HepG2 (cell line): ENCODE measurements at regions not wholly inside any gene's neighbourhood (a gene's known extent, or its start where the extent isn't known, plus 50 kb on each side); places are given as distances from the start of the nearest gene placed in this dataset.

Experiments used
- ATAC-seq: fragments of 200-7000 bp; cut with Tn5 transposase; 3 replicates; pipeline ENCODE4 v1.9.1; 2020; ENCODE audit warnings: mild to moderate bottlenecking, moderate library complexity
- BruUV-seq: library from RNA; stranded (reverse); fragments of 400-500 nt; replicated peaks from 2 replicates; lab custom pipeline; 2021; lab: Mats Ljungman, UMichigan
- CTCF ChIA-PET: fragments of 300-600 bp; formaldehyde crosslinking; extraction: SDS; loops from one replicate; lab custom pipeline; 2021; ENCODE audit warnings: low total read pairs, inconsistent platforms, low intra/inter-chr PET ratio; lab: Yijun Ruan, JAX
- POLR2A ChIA-PET: fragments of 350-600 bp; sonication (Branson Sonifier 250); formaldehyde crosslinking; loops from one replicate; lab custom pipeline; 2020; ENCODE audit warnings: antibody characterized with exemption, inconsistent platforms; lab: Yijun Ruan, JAX
- DNase-seq: peaks from one replicate; pipeline ENCODE4 v3.0.0-alpha.2; 2015; ENCODE audit warnings: low spot score
- FAIRE-seq: peaks from 3 replicates; lab custom pipeline; 2011; peaks lifted over from hg19 to GRCh38; lab: Jason Lieb, UNC
- H2AFZ ChIP-seq: one replicate; pipeline ENCODE4 v1.6.1; 2011; ENCODE audit warnings: low read length, inconsistent platforms
- H3K27ac ChIP-seq: fragments of 300-600 bp; 3 replicates; pipeline ENCODE4 v1.8.0; 2011; ENCODE audit warnings: mixed run types, mild to moderate bottlenecking, mixed read lengths, low read length, inconsistent platforms; ENCODE audit not compliant: insufficient read depth; ENCODE audit errors: extremely low read length
- H3K27me3 ChIP-seq, 2 experiments: fragments of 200-600 bp in 1 of 2; 2 replicates in 1 of 2; 3 replicates in 1 of 2; pipeline versions ENCODE4 v1.6.0 to v1.8.0; 2011; ENCODE audit warnings: low read length in 2 of 2, mild to moderate bottlenecking in 2 of 2, moderate library complexity in 2 of 2, inconsistent platforms in 1 of 2; ENCODE audit not compliant: insufficient read depth in 2 of 2, control insufficient read depth in 1 of 2
- H3K36me3 ChIP-seq, 2 experiments: fragments of 200-600 bp in 1 of 2; replicated peaks in 1 of 2; 2 replicates in 1 of 2; 3 replicates in 1 of 2; pipeline versions ENCODE4 v1.5.1 to v1.8.0; 2011; ENCODE audit warnings: low read length in 2 of 2, inconsistent platforms in 1 of 2; ENCODE audit not compliant: insufficient read depth in 2 of 2, control insufficient read depth in 1 of 2
- H3K4me1 ChIP-seq: 2 replicates; pipeline ENCODE4 v1.5.1; 2012; ENCODE audit warnings: low read length, inconsistent platforms; ENCODE audit not compliant: insufficient read depth
- H3K4me2 ChIP-seq: 2 replicates; pipeline ENCODE4 v1.6.0; 2011; ENCODE audit warnings: low read depth, low read length, inconsistent platforms
- H3K4me3 ChIP-seq, 3 experiments: fragments of 200-600 bp in 1 of 3; sonication (generic), shearing (Covaris generic) in 1 of 3; replicated peaks in 1 of 3; 2 replicates each; pipeline ENCODE4 v1.5.1; 2011 to 2016; ENCODE audit warnings: low read length in 3 of 3, inconsistent platforms in 2 of 3, low read depth in 2 of 3, mild to moderate bottlenecking in 2 of 3, control low read depth in 1 of 3, mixed read lengths in 1 of 3; ENCODE audit not compliant: insufficient read depth in 1 of 3
- H3K79me2 ChIP-seq: one replicate; pipeline ENCODE4 v1.6.1; 2011; ENCODE audit warnings: low read length, inconsistent platforms; ENCODE audit not compliant: insufficient read depth
- H3K9ac ChIP-seq: 2 replicates; pipeline ENCODE4 v1.6.0; 2011; ENCODE audit warnings: mild to moderate bottlenecking, low read depth, low read length, inconsistent platforms; ENCODE audit not compliant: insufficient read depth
- H3K9me3 ChIP-seq: 2 replicates; pipeline ENCODE4 v1.5.1; 2012; ENCODE audit warnings: mild to moderate bottlenecking, low read length
- H4K20me1 ChIP-seq: 2 replicates; pipeline ENCODE4 v1.6.0; 2011; ENCODE audit warnings: inconsistent platforms, mild to moderate bottlenecking, low read length, moderate library complexity; ENCODE audit not compliant: insufficient read depth
- AGO2 ChIP-seq: fragments of 200-400 bp; formaldehyde crosslinking; optimal IDR thresholded peaks from 2 replicates; pipeline ENCODE3; 2017; ENCODE audit warnings: mild to moderate bottlenecking, low read depth, low read length, moderate library complexity
- ATM ChIP-seq: fragments of 450-650 bp; IDR thresholded peaks from 2 replicates; pipeline ENCODE4 v1.7.1; 2017; ENCODE audit warnings: mild to moderate bottlenecking, borderline replicate concordance
- CEBPB ChIP-seq: IDR thresholded peaks from 2 replicates; pipeline ENCODE4 v1.6.1; 2011; ENCODE audit warnings: low read depth, low read length, improper control_type of control experiment, borderline replicate concordance
- CENPX ChIP-seq: sonication (generic); formaldehyde crosslinking; IDR thresholded peaks from 2 replicates; pipeline ENCODE4 v1.9.0; 2021; ENCODE audit warnings: mild to moderate bottlenecking, missing genetic modification reagents, moderate library complexity
- HIC2 ChIP-seq: sonication (generic); formaldehyde crosslinking; IDR thresholded peaks from 2 replicates; pipeline ENCODE4 v1.9.0; 2022; ENCODE audit warnings: low read depth, missing genetic modification reagents
- HNF4A ChIP-seq: sonication (generic); formaldehyde crosslinking; IDR thresholded peaks from 2 replicates; pipeline ENCODE4 v1.4.0; 2020; ENCODE audit warnings: missing genetic modification reagents
- LBX2 ChIP-seq: sonication (generic); formaldehyde crosslinking; IDR thresholded peaks from 2 replicates; pipeline ENCODE4 v1.5.0; 2020; ENCODE audit warnings: missing genetic modification reagents, mild to moderate bottlenecking, borderline replicate concordance
- RARG ChIP-seq: sonication (generic); formaldehyde crosslinking; IDR thresholded peaks from 2 replicates; pipeline ENCODE4 v1.4.0; 2020; ENCODE audit warnings: low read depth, mild to moderate bottlenecking, missing genetic modification reagents
- REL ChIP-seq: sonication (generic); formaldehyde crosslinking; conservative IDR thresholded peaks from 2 replicates; pipeline ENCODE4 v1.8.0; 2022; ENCODE audit warnings: mild to moderate bottlenecking, missing genetic modification reagents, moderate library complexity
- REXO4 ChIP-seq: sonication (generic); formaldehyde crosslinking; IDR thresholded peaks from 2 replicates; pipeline ENCODE4 v1.8.0; 2022; ENCODE audit warnings: missing genetic modification reagents, mild to moderate bottlenecking, borderline replicate concordance
- SCMH1 ChIP-seq: sonication (generic); formaldehyde crosslinking; IDR thresholded peaks from 2 replicates; pipeline ENCODE4 v1.9.0; 2021; ENCODE audit warnings: missing genetic modification reagents, mild to moderate bottlenecking, borderline replicate concordance
- TCF7 ChIP-seq: sonication (generic); IDR thresholded peaks from 2 replicates; pipeline ENCODE4 v1.6.1; 2016; ENCODE audit warnings: antibody characterized with exemption, low read depth
- TFDP2 ChIP-seq: sonication (generic); formaldehyde crosslinking; IDR thresholded peaks from 2 replicates; pipeline ENCODE4 v1.4.0; 2020; ENCODE audit warnings: missing genetic modification reagents
- ZBTB14 ChIP-seq: sonication (generic); formaldehyde crosslinking; IDR thresholded peaks from 2 replicates; pipeline ENCODE4 v1.4.0; 2020; ENCODE audit warnings: missing genetic modification reagents
- ZNF430 ChIP-seq: sonication (generic); formaldehyde crosslinking; IDR thresholded peaks from 2 replicates; pipeline ENCODE4 v1.9.0; 2021; ENCODE audit warnings: mild to moderate bottlenecking, missing genetic modification reagents
- ZNF546 ChIP-seq: sonication (generic); formaldehyde crosslinking; conservative IDR thresholded peaks from 2 replicates; pipeline ENCODE4 v1.8.1; 2023; ENCODE audit warnings: mild to moderate bottlenecking, missing genetic modification reagents
- WGBS: methylation state at CpG from one replicate; pipeline ENCODE4 v1.1.6; 2017; ENCODE audit warnings: low lambda C conversion rate; 5-methylcytosine and 5-hydroxymethylcytosine counted together
- in situ Hi-C: cut with HindIII; loops from 2 replicates; pipeline ENCODE4 v1.10.0; 2017; ENCODE audit warnings: low pct_unique_long_range_greater_than_20kb; ENCODE audit not compliant: extremely low pct_ligation_motif_present
- intact Hi-C: fragments of 100-400 bp; cut with micrococcal nuclease; formaldehyde crosslinking; loops from one replicate; pipeline ENCODE4 v1.10.0; 2022; ENCODE audit not compliant: unreplicated experiment

- Histone ChIP-seq H3K9me3 (peaks cover 19% of the 10 kb centered on the region), H3K27ac (no peak overlapping the region), H3K9ac (no peak overlapping the region), H3K4me1 (peaks cover 30% of the 10 kb centered on the region), H3K79me2 (no peaks in the 10 kb centered on the region), H3K36me3 (no peaks in the 10 kb centered on the region), H2AFZ (no peak overlapping the region), H3K27me3 (no peaks in the 10 kb centered on the region), H4K20me1 (no peaks in the 10 kb centered on the region), H3K4me3 (no peak overlapping the region), H3K4me2 (no peak overlapping the region)
- TF ChIP-seq CENPX (no peak), ATM (no peak), ZNF430 (CRISPR knock-in tag) (no peak), CEBPB (0 out of 2 replicates have a peak, but pooled peaks have one; percentile 10), RARG (no peak), AGO2 (no peak), ZBTB14 (CRISPR knock-in tag) (no peak)
- CTCF ChIA-PET, result no interaction called here
- no peak for DNase-seq
- ATAC-seq, result no peak
- in situ Hi-C loops (no loop called here), intact Hi-C loops (no loop called here)
- 89% methylated on average over 6 of the region's 6 CpGs for WGBS
- no peak for FAIRE-seq
- POLR2A ChIA-PET, result interaction anchor here (1.0 kb wide), 1 partner anchor 78 kb away, joined by 3 read pairs; no protein-coding TSS in a partner anchor
- no TSS peak for BruUV-seq
These were observed 70.0 kb downstream of the FAM50B start for GRCh38 chr6:3919130-3919628.

- POLR2A ChIA-PET, result interaction anchor here (1.0 kb wide), 1 partner anchor 78 kb away, joined by 3 read pairs; no protein-coding TSS in a partner anchor
- BruUV-seq, result no TSS peak
- no peaks in the 10 kb centered on the region for H4K20me1 ChIP-seq
- no peak overlapping the region for H2AFZ ChIP-seq
- intact Hi-C loops (no loop called here), in situ Hi-C loops (no loop called here)
- H3K36me3 ChIP-seq, result no peaks in the 10 kb centered on the region
- no peaks in the 10 kb centered on the region for H3K27me3 ChIP-seq
- no peak overlapping the region for H3K27ac ChIP-seq
- DNase-seq, result no peak
- peaks cover 24% of the 10 kb centered on the region for H3K4me1 ChIP-seq
- no peak overlapping the region for H3K9ac ChIP-seq
- CTCF ChIA-PET, result no interaction called here
- H3K79me2 ChIP-seq, result no peaks in the 10 kb centered on the region
- FAIRE-seq, result no peak
- TF ChIP-seq REXO4 (CRISPR knock-in tag), result no peak
- TF ChIP-seq SCMH1 (CRISPR knock-in tag), result no peak
- no peak for TF ChIP-seq LBX2 (CRISPR knock-in tag)
- TF ChIP-seq HIC2 (CRISPR knock-in tag), result no peak
- no peak for TF ChIP-seq REL (CRISPR knock-in tag)
- no peak for TF ChIP-seq TCF7
- TF ChIP-seq HNF4A, result no peak
- TF ChIP-seq TFDP2, result no peak
- TF ChIP-seq ZNF546 (CRISPR knock-in tag), result no peak
- no peak overlapping the region for H3K4me3 ChIP-seq
- 95% methylated on average over 8 of the region's 8 CpGs for WGBS
- ATAC-seq, result no peak
- H3K4me2 ChIP-seq, result no peak overlapping the region
- H3K9me3 ChIP-seq, result peaks cover 19% of the 10 kb centered on the region
These were observed 70.7 kb downstream of the FAM50B start for GRCh38 chr6:3919849-3920248.
